GM18499 (cell line): ENCODE measurements at regions not wholly inside any gene's neighbourhood (a gene's known extent, or its start where the extent isn't known, plus 50 kb on each side); places are given as distances from the start of the nearest gene placed in this dataset.
"Not testable (repeated sequence)": the region's sequence is repeated elsewhere in the genome, so short reads cannot be mapped to it uniquely, and the experiment has no call there.

ENCODE experiments used
- ATAC-seq: cut with Tn5 transposase; IDR thresholded peaks from one replicate; pipeline ENCODE4 v1.9.1; 2021; ENCODE audit warnings: moderate number of reproducible peaks; ENCODE audit not compliant: insufficient read depth, unreplicated experiment

DNA sequence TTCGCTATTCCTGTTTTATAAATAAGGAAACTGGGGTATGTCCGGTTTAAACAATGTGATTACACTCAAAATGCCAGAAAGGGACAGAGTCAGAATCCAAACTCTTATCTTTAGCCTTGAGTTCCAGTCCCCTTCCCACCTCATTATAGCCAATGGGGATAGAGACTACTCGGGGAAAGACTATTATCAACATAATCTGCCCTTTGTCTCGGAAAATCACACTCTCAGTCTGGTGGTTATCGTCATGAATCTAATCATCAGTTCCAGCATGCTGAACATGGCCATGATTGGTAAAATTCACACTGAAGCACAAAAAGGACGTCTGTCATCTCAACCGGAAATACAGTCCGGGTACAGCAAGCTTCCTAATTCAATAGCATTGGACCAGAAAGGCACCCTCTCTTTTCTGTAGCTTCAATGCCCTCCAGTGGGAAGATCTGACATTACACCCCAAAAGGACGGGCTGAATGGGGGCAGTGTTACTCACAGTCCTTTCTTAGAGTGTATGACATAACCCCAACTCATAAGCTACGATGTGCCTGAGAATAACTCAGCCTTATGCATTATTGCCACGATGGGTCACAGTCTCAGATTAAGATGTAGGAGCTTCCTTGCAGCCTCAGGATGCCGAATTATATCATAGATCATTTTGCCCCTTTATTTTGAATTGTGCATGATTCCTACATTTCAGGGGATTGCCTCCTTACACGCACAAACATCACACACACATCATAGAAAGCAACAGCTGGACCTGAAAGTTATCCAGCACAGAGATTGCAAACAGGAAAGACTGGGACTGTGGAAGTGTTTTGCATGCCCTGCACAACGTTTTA lies 390.4 kb upstream of the LMCD1 start:
- peak; percentile 95 for ATAC-seq

DNA sequence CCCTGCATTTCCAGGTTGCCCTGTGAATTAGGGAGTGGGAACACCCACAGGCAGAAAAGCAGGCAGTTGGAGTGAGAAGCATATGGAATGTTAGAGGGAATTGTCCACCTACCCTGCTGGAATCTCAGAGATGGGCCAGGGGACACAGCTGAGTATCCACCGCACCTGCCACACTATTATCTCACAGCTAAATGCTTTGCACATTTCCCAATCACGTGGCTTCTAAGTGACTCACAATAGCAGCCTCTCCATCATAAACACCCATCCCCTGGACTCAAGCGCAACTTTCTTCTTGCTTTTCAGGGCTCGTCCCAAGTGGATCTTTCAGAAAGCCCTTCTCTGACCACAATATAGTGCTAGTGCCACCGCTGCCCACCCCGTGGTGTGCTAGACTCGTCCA lies 389.0 kb upstream of the LMCD1 start:
- ATAC-seq, result no peak

DNA sequence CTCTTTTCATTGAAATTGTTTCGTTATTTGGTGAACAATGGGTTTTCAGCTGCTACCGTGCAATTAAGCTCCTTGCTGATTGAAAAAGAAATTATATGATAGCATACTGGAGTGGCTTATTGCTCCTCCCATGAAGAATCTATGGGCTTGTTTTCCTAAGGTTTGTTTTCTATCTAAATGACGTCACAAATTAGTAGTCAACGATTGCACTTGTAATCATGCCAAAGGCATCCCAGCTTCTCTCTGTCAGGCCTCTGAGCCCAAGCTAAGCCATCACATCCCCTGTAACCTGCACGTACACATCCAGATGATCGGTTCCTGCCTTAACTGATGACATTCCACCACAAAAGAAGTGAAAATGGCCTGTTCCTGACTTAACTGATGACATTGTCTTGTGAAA lies 388.0 kb upstream of the LMCD1 start:
- no peak for ATAC-seq

DNA sequence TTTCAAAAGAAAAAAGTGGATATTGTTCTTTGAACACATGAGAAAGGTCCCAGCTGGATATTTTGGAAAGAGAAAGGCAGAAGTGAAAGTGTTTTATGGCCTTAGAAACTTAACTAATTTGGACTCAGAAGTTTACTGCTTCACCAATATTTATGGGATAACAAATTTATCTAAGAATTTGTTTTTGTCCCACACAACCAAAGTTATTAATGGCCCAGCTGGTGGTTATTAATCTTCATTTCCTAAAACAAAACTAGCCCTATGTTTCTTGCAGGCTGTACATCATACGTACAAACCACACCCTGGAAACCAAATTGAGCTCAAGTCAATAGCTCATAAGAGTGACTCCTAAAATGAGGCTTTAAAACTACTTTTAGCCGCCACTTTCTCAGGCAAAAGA lies 372.9 kb upstream of the LMCD1 start:
- ATAC-seq, result no peak

DNA sequence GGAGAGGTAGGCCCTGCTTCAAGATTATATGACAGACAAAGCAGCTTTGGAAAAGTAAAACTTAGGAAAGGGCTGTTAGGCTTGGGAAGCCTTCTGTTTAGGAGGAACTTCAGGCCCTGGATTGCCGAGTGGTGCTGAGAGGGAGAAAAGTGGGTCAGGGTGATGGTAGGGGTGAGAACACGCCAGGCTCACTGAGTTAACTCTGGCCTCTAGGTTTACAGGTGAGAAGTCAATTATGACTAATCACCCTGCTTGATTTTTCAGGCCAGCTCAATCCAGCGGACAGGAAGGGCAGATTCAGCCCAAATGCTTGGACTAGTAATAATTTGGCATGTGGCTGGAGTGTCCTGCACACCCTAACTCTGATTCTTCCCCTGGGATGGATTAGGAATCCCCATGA lies 365.1 kb upstream of the LMCD1 start:
- ATAC-seq, result no peak

DNA sequence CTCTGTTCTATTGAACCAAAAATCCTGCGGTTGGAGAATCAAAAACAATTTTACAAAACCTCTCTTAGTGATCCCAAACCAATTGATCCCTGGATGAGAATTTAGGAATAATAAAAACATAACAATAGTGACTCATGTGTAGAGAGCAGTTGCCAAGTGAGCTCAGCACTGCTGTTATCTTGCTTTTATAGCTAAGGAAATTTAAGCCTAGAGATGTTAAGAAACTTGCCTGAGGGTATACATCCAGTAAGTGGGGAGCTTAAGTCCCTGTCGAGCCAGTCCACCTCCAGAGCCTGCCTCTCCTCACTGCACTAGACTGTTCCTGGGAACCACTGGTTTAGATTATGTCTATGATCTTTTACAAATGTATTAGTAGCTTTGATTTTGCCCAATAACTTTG lies 358.4 kb upstream of the LMCD1 start:
- no peak for ATAC-seq

DNA sequence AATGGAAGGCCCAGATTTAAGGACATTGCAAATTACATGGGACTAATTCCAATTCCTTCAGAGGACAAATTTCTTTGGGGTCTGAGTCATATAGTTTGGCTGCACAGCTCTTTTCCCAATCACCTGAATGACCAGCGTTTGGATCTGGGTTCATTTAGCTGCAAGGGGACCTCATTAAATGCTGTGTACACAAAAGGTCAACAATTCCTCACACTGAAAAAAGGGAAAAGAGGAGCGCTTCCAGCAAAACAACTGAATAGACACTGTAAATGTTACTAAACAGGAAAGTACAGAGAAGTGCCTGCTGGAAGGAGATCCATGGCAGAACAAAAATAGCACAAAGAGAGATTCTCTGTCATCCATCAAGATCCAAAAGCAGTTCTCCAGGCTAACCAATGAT lies 356.0 kb upstream of the LMCD1 start:
- ATAC-seq, result no peak

DNA sequence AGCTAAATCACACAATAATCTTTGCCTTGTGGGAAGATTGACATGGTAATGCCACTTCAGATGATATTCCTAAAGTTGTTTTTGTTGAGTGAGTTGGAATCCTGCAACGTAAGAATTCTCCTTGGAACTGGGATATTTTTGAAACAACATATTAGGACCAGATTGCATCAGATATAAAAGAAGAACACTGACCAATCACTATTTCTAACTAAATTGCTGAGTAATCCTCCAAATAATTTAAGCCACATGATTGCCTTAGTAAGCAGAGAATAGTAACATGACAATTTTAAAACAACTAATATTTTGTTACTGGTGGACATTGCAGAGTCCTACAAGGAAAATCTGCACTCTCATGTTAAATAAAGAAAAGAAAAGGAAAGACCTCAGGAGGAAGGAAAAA lies 353.9 kb upstream of the LMCD1 start:
- ATAC-seq, result no peak

DNA sequence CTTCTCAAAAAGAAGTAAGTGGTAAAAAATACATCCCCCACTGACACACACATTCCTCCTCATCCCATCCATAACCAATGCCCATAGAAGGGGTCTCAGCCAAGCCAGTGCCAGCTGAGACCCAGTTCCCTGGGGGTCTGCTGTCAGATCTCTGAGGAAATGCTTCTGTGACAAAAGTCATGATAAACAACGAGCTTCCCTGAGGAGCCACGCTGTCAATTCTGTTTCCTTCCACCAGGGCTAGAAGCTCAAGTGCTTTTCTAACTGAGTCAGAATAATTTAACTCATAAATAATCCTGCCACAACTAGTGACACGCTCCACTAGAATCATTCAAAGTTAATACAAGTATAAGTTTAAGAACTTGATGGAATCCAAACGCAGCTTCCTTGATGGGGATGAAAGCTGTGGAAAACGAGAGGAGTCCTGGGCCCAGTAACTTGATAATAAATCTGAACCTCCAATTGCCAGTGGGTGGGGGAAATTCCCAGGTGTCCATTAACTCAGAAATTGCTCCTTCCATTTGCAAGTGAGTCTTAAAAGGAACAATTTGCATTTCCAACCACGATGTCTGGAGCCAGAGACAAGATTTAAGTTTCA lies 348.7 kb upstream of the LMCD1 start:
- ATAC-seq, result no peak

DNA sequence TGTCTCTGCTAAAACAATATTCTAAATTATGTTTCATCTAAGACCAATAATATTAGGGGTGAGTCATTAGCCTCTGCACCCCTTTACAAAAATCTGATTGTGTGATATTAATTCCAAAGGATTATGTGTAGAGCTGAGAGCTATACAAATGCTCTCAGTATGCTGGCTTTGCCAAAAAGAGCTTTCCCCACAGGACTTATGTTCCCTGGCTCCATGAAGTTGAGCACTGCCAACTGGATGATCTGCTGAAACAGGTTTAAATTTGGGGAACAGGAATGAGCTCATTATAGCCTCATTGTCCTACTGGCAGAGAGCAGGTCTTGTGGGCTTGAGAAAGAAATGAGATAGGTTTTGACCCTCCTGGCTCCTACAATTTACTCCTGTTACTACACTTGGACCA lies 347.8 kb upstream of the LMCD1 start:
- ATAC-seq, result no peak

DNA sequence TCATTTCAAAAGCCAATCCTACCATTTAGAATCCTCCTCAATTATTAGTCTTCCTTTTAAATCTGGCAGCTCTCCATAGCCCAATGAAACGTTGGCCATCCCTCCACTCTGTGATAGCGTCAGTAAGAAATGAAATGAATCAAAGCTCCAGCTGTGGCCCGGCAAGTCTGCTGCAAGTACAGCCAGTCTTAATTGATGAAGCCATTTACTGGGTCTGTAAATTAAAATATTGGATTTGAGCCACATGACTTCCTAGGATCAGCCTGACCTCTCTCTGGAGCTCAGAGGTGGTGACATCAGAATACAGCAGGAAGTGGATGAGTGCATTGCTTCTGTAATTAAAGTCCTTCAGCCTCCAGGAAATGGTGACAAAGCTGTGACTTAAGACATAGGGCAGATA lies 347.0 kb upstream of the LMCD1 start:
- ATAC-seq, result no peak

DNA sequence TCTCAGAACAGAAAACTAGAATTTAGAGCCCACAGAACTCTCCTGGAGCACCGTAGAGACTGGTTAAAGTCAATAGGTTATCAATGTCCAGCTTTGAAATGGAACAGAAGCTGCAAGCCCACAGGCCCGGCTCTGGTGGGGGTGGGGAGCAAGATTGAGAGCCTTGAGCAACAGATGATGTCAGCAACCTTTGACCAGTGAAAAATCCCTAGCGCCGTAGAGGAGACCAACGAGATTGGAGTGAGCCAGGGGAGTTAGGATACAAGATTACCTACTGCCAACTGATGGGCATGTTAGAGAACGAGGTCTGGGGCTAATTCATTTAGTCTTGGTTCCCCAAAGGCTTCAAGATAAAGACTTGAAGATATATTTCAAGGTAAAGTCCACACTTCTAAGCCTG lies 345.5 kb upstream of the LMCD1 start:
- ATAC-seq, result no peak

DNA sequence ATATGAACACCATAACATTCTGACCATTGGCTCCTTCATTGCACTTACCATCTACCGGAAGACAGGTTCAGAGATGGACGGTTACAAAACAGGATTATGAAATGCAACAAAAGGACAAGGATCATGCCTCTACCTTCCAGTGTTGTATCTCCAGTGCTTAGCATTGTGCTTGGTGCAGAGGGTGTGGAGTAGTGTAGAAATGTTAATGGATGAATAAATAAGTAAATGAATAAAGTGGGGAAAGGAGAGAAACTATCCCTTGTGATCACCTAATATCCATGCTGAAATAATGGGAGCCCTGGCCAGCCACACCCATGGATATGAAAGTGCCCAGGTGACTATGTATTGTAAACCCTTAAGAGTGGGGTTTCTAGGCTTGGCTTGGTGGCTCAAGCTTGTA lies 344.8 kb upstream of the LMCD1 start:
- ATAC-seq, result no peak

DNA sequence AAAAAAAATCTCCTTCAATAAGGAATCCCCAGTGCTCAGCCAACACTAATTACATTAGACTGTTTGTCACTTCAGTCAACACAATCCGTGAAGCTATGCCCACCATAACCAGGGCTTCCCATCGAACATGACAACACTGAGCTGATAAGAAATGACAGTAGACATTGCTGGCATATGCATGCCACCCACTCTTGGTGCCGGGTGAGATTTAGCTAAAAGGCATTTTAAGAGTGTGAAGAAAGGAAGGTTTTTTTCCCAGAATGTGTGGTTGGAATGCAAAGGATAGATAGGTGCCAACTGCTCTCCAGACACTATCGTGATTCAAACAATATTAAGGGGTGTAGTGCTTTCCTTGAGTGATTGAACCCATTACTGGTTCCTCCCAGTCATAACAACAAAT lies 344.0 kb upstream of the LMCD1 start:
- no peak for ATAC-seq

DNA sequence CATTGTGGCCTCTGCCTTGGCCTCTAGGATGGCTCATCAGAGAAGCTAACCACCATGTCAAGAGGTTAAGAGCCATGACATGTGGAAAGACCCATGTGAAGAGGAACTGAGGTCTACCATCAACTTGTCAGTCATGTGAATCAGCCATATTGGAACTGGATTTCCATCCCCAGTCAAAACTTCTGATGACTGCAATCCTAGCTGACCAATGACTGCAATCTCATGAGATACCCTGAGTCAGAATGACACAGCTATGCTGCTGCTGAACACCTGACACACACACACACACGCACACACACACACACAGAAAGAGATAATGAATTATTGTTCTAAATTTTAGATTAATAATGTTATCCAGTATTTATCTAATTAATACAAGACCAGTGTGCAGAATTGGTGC lies 337.5 kb upstream of the LMCD1 start:
- no peak for ATAC-seq

DNA sequence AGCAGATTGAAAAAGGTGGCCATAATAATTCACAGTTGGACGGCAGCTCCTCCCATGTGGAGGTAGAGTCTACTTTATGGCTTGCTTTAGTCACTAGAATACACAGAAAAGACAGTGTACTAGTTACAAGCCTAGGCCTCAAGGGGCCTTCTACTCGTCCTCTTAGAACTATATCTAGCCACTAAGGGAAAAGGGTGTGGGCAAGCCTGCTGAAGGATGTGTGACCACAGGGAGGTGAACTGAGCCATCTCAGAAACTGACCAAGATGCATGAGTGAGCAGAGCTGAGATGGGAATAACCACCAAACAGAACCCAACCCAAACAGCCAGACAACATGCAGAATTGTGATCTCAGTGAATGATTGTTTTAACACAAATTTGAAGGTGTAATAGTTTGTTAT lies 335.6 kb upstream of the LMCD1 start:
- no peak for ATAC-seq

DNA sequence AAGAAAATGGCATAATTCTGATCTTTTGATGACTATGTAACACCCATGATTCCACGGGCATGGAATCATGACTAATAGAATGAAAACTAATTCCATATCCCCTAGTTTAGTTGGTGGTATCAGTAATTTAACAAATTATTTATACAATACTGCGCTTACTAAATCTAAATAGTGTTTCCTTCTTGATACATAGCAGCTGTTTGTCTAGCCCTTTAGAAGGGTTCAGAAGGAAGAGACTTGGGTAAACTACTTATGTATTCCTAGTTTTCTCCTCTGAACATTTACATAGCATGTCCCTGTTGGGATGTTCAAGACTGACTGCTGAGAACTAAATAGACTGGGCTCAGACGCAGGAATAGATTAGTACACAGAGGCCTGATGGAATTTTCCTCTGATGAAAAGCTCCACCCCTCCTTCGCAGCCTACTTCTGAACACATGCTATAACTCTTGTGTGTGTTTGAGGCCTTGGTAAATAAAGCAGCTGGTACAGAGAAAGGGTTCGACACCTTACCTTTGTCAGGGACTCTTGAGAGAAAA lies 330.6 kb upstream of the LMCD1 start:
- ATAC-seq, result no peak

DNA sequence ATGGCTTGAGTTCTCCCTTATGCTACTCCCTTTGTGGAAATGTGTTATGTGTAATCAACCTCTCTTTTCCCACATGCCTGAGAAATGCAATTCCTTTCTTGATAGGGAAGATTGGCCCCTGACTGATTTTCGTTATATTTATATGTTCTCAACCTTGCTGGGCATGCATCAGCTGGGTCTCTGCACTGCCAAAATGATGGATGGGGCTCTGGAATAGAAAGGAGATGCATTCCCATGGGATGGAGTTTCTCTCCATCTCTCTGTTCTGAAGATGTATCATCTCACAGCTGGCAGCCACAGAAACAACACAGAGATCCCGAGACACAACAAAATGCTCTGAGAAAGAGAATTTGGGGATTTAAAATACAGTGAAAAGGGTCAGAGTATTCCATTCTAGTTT lies 327.7 kb upstream of the LMCD1 start:
- no peak for ATAC-seq

DNA sequence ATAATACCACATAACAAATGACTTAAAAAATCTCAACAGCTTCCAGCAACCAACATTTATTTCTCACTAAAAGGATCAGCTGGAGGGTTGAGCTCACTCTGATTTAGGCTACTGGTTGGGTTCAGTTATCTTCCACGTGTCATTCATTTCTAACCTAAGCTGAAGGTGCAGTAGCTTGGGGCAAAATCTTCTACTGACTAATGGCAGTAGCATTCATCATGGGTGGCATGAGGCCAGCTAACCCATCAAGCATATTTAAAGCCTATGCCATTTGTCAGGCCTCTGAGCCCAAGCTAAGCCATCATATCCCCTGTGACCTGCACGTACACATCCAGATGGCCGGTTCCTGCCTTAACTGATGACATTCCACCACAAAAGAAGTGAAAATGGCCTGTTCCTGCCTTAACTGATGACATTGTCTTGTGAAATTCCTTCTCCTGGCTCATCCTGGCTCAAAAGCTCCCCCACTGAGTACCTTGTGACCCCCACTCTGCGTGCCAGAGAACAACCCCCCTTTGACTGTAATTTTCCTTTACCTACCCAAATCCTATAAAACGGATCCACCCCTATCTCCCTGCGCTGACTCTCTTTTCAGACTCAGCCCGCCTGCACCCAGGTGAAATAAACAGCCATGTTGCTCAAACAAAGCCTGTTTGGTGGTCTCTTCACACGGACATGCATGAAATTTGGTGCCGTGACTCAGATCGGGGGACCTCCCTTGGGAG lies 324.7 kb upstream of the LMCD1 start:
- not testable (repeated sequence) for ATAC-seq

DNA sequence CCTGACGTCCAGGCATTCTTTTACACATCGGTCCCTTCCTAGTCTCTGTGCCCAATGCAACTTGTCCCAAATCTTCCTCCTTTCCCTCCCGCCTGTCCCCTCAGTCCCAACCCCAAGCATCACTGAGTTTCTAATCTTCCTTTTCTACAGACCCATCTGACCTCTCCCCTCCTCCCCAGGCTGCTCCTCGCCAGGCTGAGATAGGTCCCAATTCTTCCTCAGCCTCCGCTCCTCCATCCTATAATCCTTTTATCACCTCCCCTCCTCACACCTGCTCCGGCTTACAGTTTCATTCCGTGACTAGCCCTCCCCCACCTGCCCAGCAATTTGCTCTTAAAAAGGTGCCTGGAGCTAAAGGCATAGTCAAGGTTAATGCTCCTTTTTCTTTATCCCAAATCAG lies 323.1 kb upstream of the LMCD1 start:
- not testable (repeated sequence) for ATAC-seq

DNA sequence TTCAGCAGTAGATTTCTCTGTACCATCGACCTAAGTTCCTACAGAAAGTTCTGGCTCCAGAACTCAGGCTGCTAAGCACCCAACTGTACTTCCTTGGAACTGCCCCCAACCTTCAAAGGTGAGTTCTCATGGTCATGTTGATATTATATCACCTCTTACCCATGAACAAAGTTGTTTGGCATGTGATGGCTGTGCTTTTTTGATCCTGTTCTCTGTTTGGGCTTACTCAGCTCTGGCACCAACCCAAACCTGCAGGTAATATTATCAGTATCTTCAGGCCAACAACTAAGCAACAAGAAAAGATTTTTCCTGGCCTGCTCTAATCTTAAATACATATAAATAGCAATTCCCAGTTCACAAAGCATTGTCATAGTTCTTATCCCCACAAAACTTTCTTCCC lies 318.7 kb upstream of the LMCD1 start:
- ATAC-seq, result no peak
